ENCODE measurements at regions not wholly inside any gene's neighbourhood (a gene's known extent, or its start where the extent isn't known, plus 50 kb on each side); places are given as distances from the start of the nearest gene placed in this dataset.

DNA sequence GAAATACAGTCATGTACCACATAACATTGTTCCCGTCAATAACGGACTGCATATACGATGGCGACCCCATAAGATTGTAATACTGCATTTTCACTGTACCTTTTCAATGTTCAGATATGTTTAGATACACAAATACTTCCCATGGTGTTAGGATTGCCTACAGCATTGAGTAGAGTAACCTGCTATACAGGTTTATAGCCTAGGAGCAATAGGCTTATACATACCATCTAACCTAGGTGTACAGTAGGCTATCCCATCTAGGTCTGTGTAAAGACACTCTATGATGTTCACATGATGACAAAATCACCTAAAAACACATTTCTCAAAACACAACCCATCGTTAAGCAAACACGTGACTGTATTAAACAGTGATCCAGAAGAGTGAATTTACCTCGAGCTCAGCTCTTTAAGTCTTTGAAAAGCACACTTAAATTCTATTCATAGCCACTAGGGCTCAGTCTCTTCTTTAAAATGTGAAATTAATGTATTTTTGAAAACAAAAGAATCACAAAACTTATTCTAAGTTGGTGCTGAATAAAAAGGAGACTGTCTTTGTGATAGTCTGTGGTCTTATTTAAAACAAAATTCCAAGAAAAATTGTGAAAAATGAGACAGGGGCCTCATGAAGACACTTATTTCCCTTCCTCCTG is 239.1 kb upstream of the ARID2 start:
- no peak overlapping the region for H3K27ac ChIP-seq (replicated peaks)
- TF ChIP-seq CTCF (IDR thresholded peaks at IDR 0.05; ENCODE audit: borderline replicate concordance): no peak
- intact Hi-C loops (cut with micrococcal nuclease): no loop called here

GRCh38 chr12:45494279-45494678 is 235.2 kb upstream of the ARID2 start:
- Histone ChIP-seq H3K36me3 (no peaks in the 10 kb centered on the region), H3K9me3 (replicated peaks) (peaks cover 11% of the 10 kb centered on the region), H3K4me1 (no peaks in the 10 kb centered on the region), H3K4me3 (no peak overlapping the region), H3K27ac (replicated peaks) (no peak overlapping the region), H3K27me3 (ENCODE audit: low read depth) (no peaks in the 10 kb centered on the region)
- DNase-seq: no peak
- no peak for TF ChIP-seq CTCF (IDR thresholded peaks at IDR 0.05; ENCODE audit: borderline replicate concordance)
- intact Hi-C loops (cut with micrococcal nuclease): no loop called here

More for the DNA sequence above, 239.1 kb upstream of the ARID2 start:
- DNase-seq: no peak
- Histone ChIP-seq H3K36me3 (no peaks in the 10 kb centered on the region), H3K9me3 (replicated peaks) (peaks cover 11% of the 10 kb centered on the region), H3K4me3 (no peak overlapping the region), H3K27me3 (ENCODE audit: low read depth) (no peaks in the 10 kb centered on the region), H3K4me1 (no peaks in the 10 kb centered on the region)

- no peak for DNase-seq
- no peak for TF ChIP-seq CTCF (IDR thresholded peaks at IDR 0.05; ENCODE audit: borderline replicate concordance)
- H3K27me3 ChIP-seq (ENCODE audit: low read depth): no peaks in the 10 kb centered on the region
- intact Hi-C loops (cut with micrococcal nuclease): no loop called here
- H3K36me3 ChIP-seq: no peaks in the 10 kb centered on the region
- H3K4me3 ChIP-seq: no peak overlapping the region
- no peak overlapping the region for H3K27ac ChIP-seq (replicated peaks)
- no peaks in the 10 kb centered on the region for H3K9me3 ChIP-seq (replicated peaks)
- H3K4me1 ChIP-seq: no peaks in the 10 kb centered on the region
These were observed 230.9 kb upstream of the ARID2 start for GRCh38 chr12:45498645-45499044.

DNA sequence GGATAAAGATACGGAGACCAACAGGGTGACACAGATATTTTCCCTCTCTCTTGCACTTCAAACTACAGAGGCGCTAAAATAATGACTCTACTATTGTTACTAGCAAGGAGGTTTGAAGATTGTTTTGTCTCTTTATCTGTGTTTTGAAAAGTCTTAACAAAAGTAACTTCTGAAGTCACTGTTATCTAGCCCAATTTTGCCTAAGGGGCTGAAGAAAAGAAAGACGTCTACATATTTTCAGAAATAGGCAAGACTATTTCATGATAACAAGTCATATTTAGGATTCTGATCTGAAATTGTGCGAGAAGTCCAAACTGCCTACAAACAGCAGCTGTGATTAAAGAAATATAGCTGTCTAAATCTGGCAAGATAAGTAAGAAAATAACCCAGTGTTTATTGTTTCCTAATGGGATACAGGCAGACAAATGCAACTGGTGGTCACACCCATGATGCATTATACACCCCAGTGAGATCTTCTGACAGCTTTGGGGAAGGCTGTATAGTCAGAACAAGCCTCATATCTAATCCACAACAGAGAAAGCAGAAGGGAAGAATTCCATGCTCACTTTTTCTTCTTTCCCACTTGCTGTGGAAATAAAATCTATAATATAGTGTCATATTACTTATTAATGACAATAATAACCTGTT is 226.9 kb upstream of the ARID2 start:
- DNase-seq: no peak
- no peaks in the 10 kb centered on the region for H3K36me3 ChIP-seq
- H3K4me1 ChIP-seq: no peaks in the 10 kb centered on the region
- TF ChIP-seq CTCF (IDR thresholded peaks at IDR 0.05; ENCODE audit: borderline replicate concordance): no peak
- H3K27me3 ChIP-seq (ENCODE audit: low read depth): no peaks in the 10 kb centered on the region
- no peak overlapping the region for H3K27ac ChIP-seq (replicated peaks)
- no peak overlapping the region for H3K4me3 ChIP-seq
- intact Hi-C loops (cut with micrococcal nuclease): no loop called here
- peaks cover 2% of the 10 kb centered on the region for H3K9me3 ChIP-seq (replicated peaks)

- no peak overlapping the region for H3K27ac ChIP-seq (replicated peaks)
- intact Hi-C loops (cut with micrococcal nuclease): no loop called here
- H3K36me3 ChIP-seq: no peaks in the 10 kb centered on the region
- H3K4me3 ChIP-seq: no peak overlapping the region
- no peak for DNase-seq
- no peak for TF ChIP-seq CTCF (IDR thresholded peaks at IDR 0.05; ENCODE audit: borderline replicate concordance)
- no peaks in the 10 kb centered on the region for H3K4me1 ChIP-seq
- H3K9me3 ChIP-seq (replicated peaks): peaks cover 7% of the 10 kb centered on the region
- no peaks in the 10 kb centered on the region for H3K27me3 ChIP-seq (ENCODE audit: low read depth)
These were observed 225.6 kb upstream of the ARID2 start for GRCh38 chr12:45503899-45504298.

Data from left ventricle myocardium inferior (tissue), 1 donor.